Endothelial cell of umbilical vein (primary cell): ENCODE measurements at regions not wholly inside any gene's neighbourhood (a gene's known extent, or its start where the extent isn't known, plus 50 kb on each side); places are given as distances from the start of the nearest gene placed in this dataset.

ENCODE experiments used
- BruUV-seq: library from RNA; stranded (reverse); fragments of 400-500 nt; replicated peaks from 2 replicates; lab custom pipeline; 2021; lab: Mats Ljungman, UMichigan
- CTCF ChIA-PET: fragments of 300-600, 350-600 bp; sonication (Branson Sonifier 250); formaldehyde crosslinking; loops from one replicate; lab custom pipeline; 2021; ENCODE audit warnings: antibody characterized with exemption, inconsistent platforms; lab: Charles Lee
- POLR2A ChIA-PET: fragments of 300-600, 350-600 bp; sonication (Branson Sonifier 250); formaldehyde crosslinking; loops from one replicate; lab custom pipeline; 2021; ENCODE audit warnings: antibody characterized with exemption, inconsistent platforms; lab: Charles Lee
- DNase-seq: peaks from one replicate; pipeline ENCODE4 v3.0.0-alpha.2; 2011; ENCODE audit warnings: low read depth, low spot score
- FAIRE-seq: peaks from 2 replicates; lab custom pipeline; 2011; peaks lifted over from hg19 to GRCh38; lab: Jason Lieb, UNC
- H2AFZ ChIP-seq: 2 replicates; pipeline ENCODE4 v1.6.0; 2012; ENCODE audit warnings: low read depth, low read length, control low read depth, inconsistent platforms
- H3K27ac ChIP-seq: 2 replicates; pipeline ENCODE4 v1.5.1; 2011; ENCODE audit warnings: low read depth, mild to moderate bottlenecking, control low read depth, low read length, moderate library complexity; ENCODE audit not compliant: insufficient read depth
- H3K27me3 ChIP-seq, 2 experiments: 2 replicates each; pipeline versions ENCODE4 v1.6.0 to v1.6.1; 2011; ENCODE audit warnings: low read length in 2 of 2, mixed read lengths in 1 of 2; ENCODE audit not compliant: control insufficient read depth in 2 of 2, insufficient read depth in 2 of 2
- H3K36me3 ChIP-seq, 2 experiments: 2 replicates in 1 of 2; 3 replicates in 1 of 2; pipeline ENCODE4 v1.5.1; 2011; ENCODE audit warnings: low read length in 2 of 2, mild to moderate bottlenecking in 1 of 2, moderate library complexity in 1 of 2; ENCODE audit not compliant: control insufficient read depth in 2 of 2, insufficient read depth in 2 of 2; ENCODE audit errors: extremely low read depth in 1 of 2
- H3K4me1 ChIP-seq: 3 replicates; pipeline ENCODE4 v1.5.1; 2011; ENCODE audit warnings: mild to moderate bottlenecking, low read length; ENCODE audit not compliant: control insufficient read depth, insufficient read depth; ENCODE audit errors: extremely low read depth
- H3K4me2 ChIP-seq: 2 replicates; pipeline ENCODE4 v1.6.1; 2011; ENCODE audit warnings: low read length, control low read depth, mixed read lengths; ENCODE audit not compliant: insufficient read depth
- H3K4me3 ChIP-seq, 3 experiments: fragments of 200-600 bp in 1 of 3; sonication (generic), shearing (Covaris generic) in 1 of 3; replicated peaks in 1 of 3; 2 replicates each; pipeline ENCODE4 v1.5.1; 2011 to 2016; ENCODE audit warnings: control low read depth in 3 of 3, low read length in 3 of 3, mild to moderate bottlenecking in 2 of 3, inconsistent platforms in 1 of 3, low read depth in 1 of 3, moderate library complexity in 1 of 3; ENCODE audit not compliant: insufficient read depth in 1 of 3
- H3K79me2 ChIP-seq: 2 replicates; pipeline ENCODE4 v1.6.0; 2012; ENCODE audit warnings: low read length, inconsistent platforms; ENCODE audit not compliant: control insufficient read depth, insufficient read depth
- H3K9ac ChIP-seq: replicated peaks from 2 replicates; pipeline ENCODE3; 2011; ENCODE audit warnings: low read length, control low read depth; ENCODE audit not compliant: insufficient read depth; ENCODE audit errors: extremely low read depth
- H3K9me1 ChIP-seq: replicated peaks from 3 replicates; pipeline ENCODE4 v1.6.0; 2011; ENCODE audit warnings: mild to moderate bottlenecking, low read length; ENCODE audit not compliant: control insufficient read depth, insufficient read depth; ENCODE audit errors: extremely low read depth
- H3K9me3 ChIP-seq: replicated peaks from 2 replicates; pipeline ENCODE4 v1.5.1; 2012; ENCODE audit warnings: low read length, inconsistent platforms; ENCODE audit not compliant: control insufficient read depth, insufficient read depth
- H4K20me1 ChIP-seq: replicated peaks from 2 replicates; pipeline ENCODE3; 2011; ENCODE audit warnings: mild to moderate bottlenecking, low read length; ENCODE audit not compliant: control insufficient read depth, insufficient read depth; ENCODE audit errors: extremely low read depth
- EZH2 ChIP-seq: IDR thresholded peaks from 2 replicates; pipeline ENCODE4 v1.6.1; 2012; ENCODE audit warnings: borderline replicate concordance, low read depth, mild to moderate bottlenecking, moderate library complexity, low read length, inconsistent platforms; ENCODE audit not compliant: severe bottlenecking
- FOS ChIP-seq: IDR thresholded peaks from 2 replicates; pipeline ENCODE4 v1.6.1; 2011; ENCODE audit warnings: mild to moderate bottlenecking, low read length, moderate library complexity, borderline replicate concordance; ENCODE audit not compliant: insufficient read depth
- GATA2 ChIP-seq: IDR thresholded peaks from 2 replicates; pipeline ENCODE4 v1.7.0; 2011; ENCODE audit warnings: low read depth, mild to moderate bottlenecking, moderate library complexity, mixed read lengths, low read length; ENCODE audit not compliant: insufficient read length, insufficient read depth
- JUN ChIP-seq: IDR thresholded peaks from 2 replicates; pipeline ENCODE4 v1.6.1; 2011; ENCODE audit warnings: borderline replicate concordance, low read depth; ENCODE audit not compliant: insufficient read length, insufficient read depth
- MYC ChIP-seq: IDR thresholded peaks from one replicate; pipeline ENCODE4 v1.6.1; 2011; ENCODE audit warnings: mild to moderate bottlenecking, low read depth, low read length
- POLR2A ChIP-seq: IDR thresholded peaks from 2 replicates; pipeline ENCODE4 v1.6.1; 2012; ENCODE audit warnings: low read depth, mild to moderate bottlenecking, control low read depth, low read length
- POLR2AphosphoS5 ChIP-seq: IDR thresholded peaks from 2 replicates; pipeline ENCODE4 v1.6.1; 2012; ENCODE audit warnings: low read depth, mild to moderate bottlenecking, control low read depth, low read length, moderate library complexity; ENCODE audit not compliant: insufficient read depth
- dilution Hi-C: fragments of 300-500 bp; cut with MboI; formaldehyde crosslinking; loops from one replicate; pipeline ENCODE4 v1.15.0; 2019; ENCODE audit warnings: low sequenced_read_pairs; ENCODE audit not compliant: extremely low pct_ligation_motif_present
- intact Hi-C: fragments of 100-400 bp; cut with micrococcal nuclease; formaldehyde crosslinking; loops from one replicate; pipeline ENCODE4 v1.10.0; 2022
- TF ChIP-seq, protein P1 (sequence below): IDR thresholded peaks from 2 replicates; pipeline ENCODE4 v1.6.1; 2011; ENCODE audit not compliant: insufficient read depth, insufficient read length
- TF ChIP-seq, protein P2 (sequence below), 2 donors: IDR thresholded peaks; 1 replicate in 1 of 2; 2 replicates in 1 of 2; pipeline ENCODE4 v1.5.1; 2011; ENCODE audit warnings: low read length in 2 of 2, mild to moderate bottlenecking in 2 of 2, moderate library complexity in 2 of 2, control low read depth in 1 of 2, inconsistent platforms in 1 of 2, low read depth in 1 of 2; ENCODE audit not compliant: insufficient read depth in 1 of 2; ENCODE audit errors: extremely low read depth in 1 of 2

DNA sequence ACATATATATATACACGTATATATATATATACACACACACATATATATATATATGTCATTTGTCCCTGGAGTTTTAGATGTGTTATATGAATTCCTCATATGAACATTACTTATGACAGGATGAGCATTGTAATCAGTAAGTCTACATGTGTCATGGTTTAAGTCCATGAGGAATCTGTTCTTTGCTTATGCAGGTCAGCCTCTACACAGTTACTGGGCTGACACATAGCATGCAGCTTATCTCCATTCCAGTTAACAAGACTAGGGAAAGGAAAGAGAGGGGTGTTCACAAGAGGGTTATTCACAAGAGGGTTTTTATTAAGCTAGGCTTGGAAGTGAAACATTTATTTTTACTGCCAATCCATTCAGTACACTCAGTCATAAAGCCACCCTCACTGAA, 226.7 kb downstream of the SNX13 start:
- dilution Hi-C loops = no loop called here
- no peak for TF ChIP-seq EZH2
- no peak for TF ChIP-seq MYC
- TF ChIP-seq FOS = no peak
- TF ChIP-seq, protein P1, sequence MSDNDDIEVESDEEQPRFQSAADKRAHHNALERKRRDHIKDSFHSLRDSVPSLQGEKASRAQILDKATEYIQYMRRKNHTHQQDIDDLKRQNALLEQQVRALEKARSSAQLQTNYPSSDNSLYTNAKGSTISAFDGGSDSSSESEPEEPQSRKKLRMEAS = no peak
- TF ChIP-seq, protein P2, sequence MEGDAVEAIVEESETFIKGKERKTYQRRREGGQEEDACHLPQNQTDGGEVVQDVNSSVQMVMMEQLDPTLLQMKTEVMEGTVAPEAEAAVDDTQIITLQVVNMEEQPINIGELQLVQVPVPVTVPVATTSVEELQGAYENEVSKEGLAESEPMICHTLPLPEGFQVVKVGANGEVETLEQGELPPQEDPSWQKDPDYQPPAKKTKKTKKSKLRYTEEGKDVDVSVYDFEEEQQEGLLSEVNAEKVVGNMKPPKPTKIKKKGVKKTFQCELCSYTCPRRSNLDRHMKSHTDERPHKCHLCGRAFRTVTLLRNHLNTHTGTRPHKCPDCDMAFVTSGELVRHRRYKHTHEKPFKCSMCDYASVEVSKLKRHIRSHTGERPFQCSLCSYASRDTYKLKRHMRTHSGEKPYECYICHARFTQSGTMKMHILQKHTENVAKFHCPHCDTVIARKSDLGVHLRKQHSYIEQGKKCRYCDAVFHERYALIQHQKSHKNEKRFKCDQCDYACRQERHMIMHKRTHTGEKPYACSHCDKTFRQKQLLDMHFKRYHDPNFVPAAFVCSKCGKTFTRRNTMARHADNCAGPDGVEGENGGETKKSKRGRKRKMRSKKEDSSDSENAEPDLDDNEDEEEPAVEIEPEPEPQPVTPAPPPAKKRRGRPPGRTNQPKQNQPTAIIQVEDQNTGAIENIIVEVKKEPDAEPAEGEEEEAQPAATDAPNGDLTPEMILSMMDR (IDR thresholded peaks at IDR 0.05; ENCODE audit: extremely low read depth in 1 of 2, insufficient read depth in 1 of 2, low read depth in 1 of 2, low read length in 2 of 2) = no peak
- no peak for TF ChIP-seq JUN
- no peak for TF ChIP-seq GATA2
- no peak for TF ChIP-seq POLR2A
- TF ChIP-seq POLR2AphosphoS5 = no peak
- no peak for FAIRE-seq

More for the DNA sequence above, 226.7 kb downstream of the SNX13 start:
- intact Hi-C loops = no loop called here
- Histone ChIP-seq H3K4me3 (no peak overlapping the region), H2AFZ (no peak overlapping the region), H3K4me1 (no peaks in the 10 kb centered on the region), H3K27ac (no peak overlapping the region), H4K20me1 (no peaks in the 10 kb centered on the region), H3K9ac (no peak overlapping the region), H3K9me1 (no peaks in the 10 kb centered on the region), H3K36me3 (no peaks in the 10 kb centered on the region), H3K79me2 (no peaks in the 10 kb centered on the region), H3K27me3 (peaks cover 2 to 3% of the 10 kb centered on the region in 2 experiments), H3K9me3 (no peaks in the 10 kb centered on the region), H3K4me2 (no peak overlapping the region)
- ChIA-PET CTCF (no interaction called here), POLR2A (no interaction called here)
- BruUV-seq = no TSS peak
- no peak for DNase-seq
